ENCODE measurements at regions not wholly inside any gene's neighbourhood (a gene's known extent, or its start where the extent isn't known, plus 50 kb on each side); places are given as distances from the start of the nearest gene placed in this dataset.

- TF ChIP-seq ZNF565 (CRISPR knock-in tag; conservative IDR thresholded peaks at IDR 0.05; ENCODE audit: low read depth) (no peak), SNAI2 (CRISPR knock-in tag; IDR thresholded peaks at IDR 0.05) (no peak), TCF4 (CRISPR knock-in tag; IDR thresholded peaks at IDR 0.05; ENCODE audit: borderline replicate concordance) (no peak)
Observed at GRCh38 chr5:164577742-164578141, 1072.3 kb downstream of the MAT2B start (continued).

DNA sequence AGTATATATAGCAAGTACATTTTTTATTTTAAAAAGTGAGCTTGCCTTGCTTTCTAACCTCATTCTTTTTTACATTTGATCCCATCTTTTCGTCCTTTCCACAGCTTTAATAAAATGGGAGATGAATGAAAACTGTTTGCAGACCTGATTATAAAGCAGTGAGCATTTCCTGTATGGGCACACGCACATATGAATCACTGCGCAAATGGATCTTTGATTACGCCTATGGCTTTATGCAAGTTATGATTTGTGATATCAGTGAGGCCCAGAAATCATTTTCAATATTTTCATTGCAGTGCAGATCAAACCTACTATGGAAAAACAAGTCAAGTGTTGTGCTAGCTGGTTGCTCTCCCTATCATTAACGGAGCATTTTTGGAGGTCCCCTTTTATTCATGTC lies 1073.0 kb downstream of the MAT2B start:
- ATAC-seq: no peak; the same call in 2 of the 3 replicates
- TF ChIP-seq GLIS3 (CRISPR knock-in tag; IDR thresholded peaks at IDR 0.05) (0 out of 2 replicates have a peak, but pooled peaks have one; percentile 20), ARNTL (CRISPR knock-in tag; IDR thresholded peaks at IDR 0.05; ENCODE audit: borderline replicate concordance, low read depth) (no peak), ZFP3 (CRISPR knock-in tag; IDR thresholded peaks at IDR 0.05) (no peak), RARB (CRISPR knock-in tag; IDR thresholded peaks at IDR 0.05) (no peak)

- TF ChIP-seq ISL1 (CRISPR knock-in tag; IDR thresholded peaks at IDR 0.05): peak; percentile 100
- TF ChIP-seq, protein P1, sequence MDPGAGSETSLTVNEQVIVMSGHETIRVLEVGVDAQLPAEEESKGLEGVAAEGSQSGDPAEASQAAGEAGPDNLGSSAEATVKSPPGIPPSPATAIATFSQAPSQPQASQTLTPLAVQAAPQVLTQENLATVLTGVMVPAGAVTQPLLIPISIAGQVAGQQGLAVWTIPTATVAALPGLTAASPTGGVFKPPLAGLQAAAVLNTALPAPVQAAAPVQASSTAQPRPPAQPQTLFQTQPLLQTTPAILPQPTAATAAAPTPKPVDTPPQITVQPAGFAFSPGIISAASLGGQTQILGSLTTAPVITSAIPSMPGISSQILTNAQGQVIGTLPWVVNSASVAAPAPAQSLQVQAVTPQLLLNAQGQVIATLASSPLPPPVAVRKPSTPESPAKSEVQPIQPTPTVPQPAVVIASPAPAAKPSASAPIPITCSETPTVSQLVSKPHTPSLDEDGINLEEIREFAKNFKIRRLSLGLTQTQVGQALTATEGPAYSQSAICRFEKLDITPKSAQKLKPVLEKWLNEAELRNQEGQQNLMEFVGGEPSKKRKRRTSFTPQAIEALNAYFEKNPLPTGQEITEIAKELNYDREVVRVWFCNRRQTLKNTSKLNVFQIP (CRISPR knock-in tag; IDR thresholded peaks at IDR 0.05; ENCODE audit: borderline replicate concordance, low read depth): peak; percentile 79; the same call in 1 of the 2 replicates
- TF ChIP-seq ESRRG (CRISPR knock-in tag; IDR thresholded peaks at IDR 0.05): peak; percentile 97
- TF ChIP-seq TCF4 (CRISPR knock-in tag; IDR thresholded peaks at IDR 0.05; ENCODE audit: borderline replicate concordance): peak; percentile 95
- TF ChIP-seq, protein P2, sequence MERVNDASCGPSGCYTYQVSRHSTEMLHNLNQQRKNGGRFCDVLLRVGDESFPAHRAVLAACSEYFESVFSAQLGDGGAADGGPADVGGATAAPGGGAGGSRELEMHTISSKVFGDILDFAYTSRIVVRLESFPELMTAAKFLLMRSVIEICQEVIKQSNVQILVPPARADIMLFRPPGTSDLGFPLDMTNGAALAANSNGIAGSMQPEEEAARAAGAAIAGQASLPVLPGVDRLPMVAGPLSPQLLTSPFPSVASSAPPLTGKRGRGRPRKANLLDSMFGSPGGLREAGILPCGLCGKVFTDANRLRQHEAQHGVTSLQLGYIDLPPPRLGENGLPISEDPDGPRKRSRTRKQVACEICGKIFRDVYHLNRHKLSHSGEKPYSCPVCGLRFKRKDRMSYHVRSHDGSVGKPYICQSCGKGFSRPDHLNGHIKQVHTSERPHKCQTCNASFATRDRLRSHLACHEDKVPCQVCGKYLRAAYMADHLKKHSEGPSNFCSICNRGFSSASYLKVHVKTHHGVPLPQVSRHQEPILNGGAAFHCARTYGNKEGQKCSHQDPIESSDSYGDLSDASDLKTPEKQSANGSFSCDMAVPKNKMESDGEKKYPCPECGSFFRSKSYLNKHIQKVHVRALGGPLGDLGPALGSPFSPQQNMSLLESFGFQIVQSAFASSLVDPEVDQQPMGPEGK (CRISPR knock-in tag; IDR thresholded peaks at IDR 0.05; ENCODE audit: borderline replicate concordance): peak; percentile 74
- TF ChIP-seq TOX (CRISPR knock-in tag; IDR thresholded peaks at IDR 0.05; ENCODE audit: borderline replicate concordance): no peak
- no peak for TF ChIP-seq RARB (CRISPR knock-in tag; IDR thresholded peaks at IDR 0.05)
- TF ChIP-seq CSRNP3 (CRISPR knock-in tag; IDR thresholded peaks at IDR 0.05): peak; percentile 95; the same call in 1 of the 2 replicates
- TF ChIP-seq SNAI2 (CRISPR knock-in tag; IDR thresholded peaks at IDR 0.05): peak; percentile 79; the same call in 1 of the 2 replicates
- 0 out of 2 replicates have a peak, but pooled peaks have one; percentile 23 for TF ChIP-seq ARNTL (CRISPR knock-in tag; IDR thresholded peaks at IDR 0.05; ENCODE audit: borderline replicate concordance, low read depth)
- TF ChIP-seq, protein P3, sequence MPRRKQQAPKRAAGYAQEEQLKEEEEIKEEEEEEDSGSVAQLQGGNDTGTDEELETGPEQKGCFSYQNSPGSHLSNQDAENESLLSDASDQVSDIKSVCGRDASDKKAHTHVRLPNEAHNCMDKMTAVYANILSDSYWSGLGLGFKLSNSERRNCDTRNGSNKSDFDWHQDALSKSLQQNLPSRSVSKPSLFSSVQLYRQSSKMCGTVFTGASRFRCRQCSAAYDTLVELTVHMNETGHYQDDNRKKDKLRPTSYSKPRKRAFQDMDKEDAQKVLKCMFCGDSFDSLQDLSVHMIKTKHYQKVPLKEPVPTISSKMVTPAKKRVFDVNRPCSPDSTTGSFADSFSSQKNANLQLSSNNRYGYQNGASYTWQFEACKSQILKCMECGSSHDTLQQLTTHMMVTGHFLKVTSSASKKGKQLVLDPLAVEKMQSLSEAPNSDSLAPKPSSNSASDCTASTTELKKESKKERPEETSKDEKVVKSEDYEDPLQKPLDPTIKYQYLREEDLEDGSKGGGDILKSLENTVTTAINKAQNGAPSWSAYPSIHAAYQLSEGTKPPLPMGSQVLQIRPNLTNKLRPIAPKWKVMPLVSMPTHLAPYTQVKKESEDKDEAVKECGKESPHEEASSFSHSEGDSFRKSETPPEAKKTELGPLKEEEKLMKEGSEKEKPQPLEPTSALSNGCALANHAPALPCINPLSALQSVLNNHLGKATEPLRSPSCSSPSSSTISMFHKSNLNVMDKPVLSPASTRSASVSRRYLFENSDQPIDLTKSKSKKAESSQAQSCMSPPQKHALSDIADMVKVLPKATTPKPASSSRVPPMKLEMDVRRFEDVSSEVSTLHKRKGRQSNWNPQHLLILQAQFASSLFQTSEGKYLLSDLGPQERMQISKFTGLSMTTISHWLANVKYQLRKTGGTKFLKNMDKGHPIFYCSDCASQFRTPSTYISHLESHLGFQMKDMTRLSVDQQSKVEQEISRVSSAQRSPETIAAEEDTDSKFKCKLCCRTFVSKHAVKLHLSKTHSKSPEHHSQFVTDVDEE (CRISPR knock-in tag; IDR thresholded peaks at IDR 0.05): peak; percentile 98
- no peak for TF ChIP-seq OSR1 (CRISPR knock-in tag; IDR thresholded peaks at IDR 0.05)
- TF ChIP-seq CSDC2 (CRISPR knock-in tag; IDR thresholded peaks at IDR 0.05): no peak; the same call in 1 of the 2 replicates
- TF ChIP-seq ZFP30 (CRISPR knock-in tag; IDR thresholded peaks at IDR 0.05): no peak
- TF ChIP-seq PPARA (CRISPR knock-in tag; IDR thresholded peaks at IDR 0.05; ENCODE audit: borderline replicate concordance): no peak
- no peak for TF ChIP-seq ZNF565 (CRISPR knock-in tag; conservative IDR thresholded peaks at IDR 0.05; ENCODE audit: low read depth)
- no peak for TF ChIP-seq ZNF70 (CRISPR knock-in tag; IDR thresholded peaks at IDR 0.05)
- peak; percentile 64 for TF ChIP-seq ZFP3 (CRISPR knock-in tag; IDR thresholded peaks at IDR 0.05)
- peak; percentile 48; the same call in 1 of the 2 replicates for TF ChIP-seq ZNF8 (CRISPR knock-in tag; IDR thresholded peaks at IDR 0.05)
- TF ChIP-seq GLIS3 (CRISPR knock-in tag; IDR thresholded peaks at IDR 0.05): peak; percentile 92
- TF ChIP-seq, protein P4, sequence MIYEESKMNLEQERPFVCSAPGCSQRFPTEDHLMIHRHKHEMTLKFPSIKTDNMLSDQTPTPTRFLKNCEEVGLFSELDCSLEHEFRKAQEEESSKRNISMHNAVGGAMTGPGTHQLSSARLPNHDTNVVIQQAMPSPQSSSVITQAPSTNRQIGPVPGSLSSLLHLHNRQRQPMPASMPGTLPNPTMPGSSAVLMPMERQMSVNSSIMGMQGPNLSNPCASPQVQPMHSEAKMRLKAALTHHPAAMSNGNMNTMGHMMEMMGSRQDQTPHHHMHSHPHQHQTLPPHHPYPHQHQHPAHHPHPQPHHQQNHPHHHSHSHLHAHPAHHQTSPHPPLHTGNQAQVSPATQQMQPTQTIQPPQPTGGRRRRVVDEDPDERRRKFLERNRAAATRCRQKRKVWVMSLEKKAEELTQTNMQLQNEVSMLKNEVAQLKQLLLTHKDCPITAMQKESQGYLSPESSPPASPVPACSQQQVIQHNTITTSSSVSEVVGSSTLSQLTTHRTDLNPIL (CRISPR knock-in tag; IDR thresholded peaks at IDR 0.05; ENCODE audit: low read depth): peak; percentile 96
- no peak for TF ChIP-seq BACH2 (CRISPR knock-in tag; IDR thresholded peaks at IDR 0.05; ENCODE audit: borderline replicate concordance)
- no peak for TF ChIP-seq ZC3H10 (CRISPR knock-in tag; IDR thresholded peaks at IDR 0.05)
- no peak; the same call in 2 of the 3 replicates for ATAC-seq
Observed at GRCh38 chr5:164578911-164579310, 1073.5 kb downstream of the MAT2B start.

Data from SK-N-SH treated with all-trans-retinoic acid at 6 μM for 48 hours (cell line).